ENCODE measurements at regions not wholly inside any gene's neighbourhood (a gene's known extent, or its start where the extent isn't known, plus 50 kb on each side); places are given as distances from the start of the nearest gene placed in this dataset.
"Not testable (repeated sequence)": the region's sequence is repeated elsewhere in the genome, so short reads cannot be mapped to it uniquely, and the experiment has no call there.

DNA sequence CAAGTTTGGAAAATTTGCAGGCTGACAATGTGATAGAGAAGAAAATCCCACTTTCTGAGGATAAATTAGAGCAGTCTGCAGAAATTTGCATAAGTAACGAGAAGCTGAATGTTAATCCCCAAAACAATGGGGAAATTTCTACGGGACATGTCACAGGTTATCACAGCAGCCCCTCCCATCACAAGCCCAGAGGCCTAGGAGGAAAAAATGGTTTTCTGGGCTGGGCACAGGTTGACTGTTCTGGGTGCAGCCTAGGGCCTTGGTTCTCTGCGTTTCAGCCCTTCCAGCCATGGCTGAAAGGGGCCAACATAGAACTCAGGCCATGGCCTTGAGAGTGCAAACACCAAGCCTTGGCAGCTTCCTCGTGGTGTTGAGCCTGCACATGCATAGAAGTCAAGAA is 209.2 kb downstream of the ZNF716 start:
- H3K4me2 ChIP-seq (ENCODE audit: insufficient read depth, insufficient read length, low read length); H4K91ac ChIP-seq (ENCODE audit: insufficient read length, low read depth, low read length); H3K79me2 ChIP-seq (ENCODE audit: insufficient read depth, low read length); H3K27me3 Mint-ChIP-seq (ENCODE audit: low read depth); H3K27me3 ChIP-seq (ENCODE audit: insufficient read depth, low read length); DNase-seq; H4K8ac ChIP-seq (replicated peaks; ENCODE audit: insufficient read length, low read depth, low read length); H4K20me1 ChIP-seq (ENCODE audit: control insufficient read depth, insufficient read depth, insufficient read length); H2BK15ac ChIP-seq (ENCODE audit: low read depth, low read length); H3K23me2 ChIP-seq (ENCODE audit: insufficient read length, low read depth, low read length, poor library complexity, severe bottlenecking); H2AK5ac ChIP-seq (ENCODE audit: insufficient read length, low read length); H3K27ac ChIP-seq (ENCODE audit: insufficient read length, low read depth, low read length); H3K27ac Mint-ChIP-seq; H3K18ac ChIP-seq (ENCODE audit: insufficient read length, low read depth, low read length); H3T11ph ChIP-seq (ENCODE audit: low read length); H3K4me3 Mint-ChIP-seq; H3K9ac ChIP-seq (ENCODE audit: extremely low read depth, insufficient read length, low read length); H3K4me1 ChIP-seq (ENCODE audit: insufficient read depth, low read length); H4K5ac ChIP-seq (ENCODE audit: insufficient read length, low read depth, low read length); H2BK120ac ChIP-seq (ENCODE audit: low read depth, low read length, poor library complexity, severe bottlenecking); H3K4ac ChIP-seq (ENCODE audit: low read depth, low read length); H3K56ac ChIP-seq (ENCODE audit: insufficient read length, low read depth, low read length); H2BK12ac ChIP-seq (ENCODE audit: insufficient read length, low read depth, low read length); H3K23ac ChIP-seq (ENCODE audit: insufficient read length, low read depth, low read length); H3K79me1 ChIP-seq (ENCODE audit: insufficient read depth, low read depth, low read length, poor library complexity, severe bottlenecking); H2AFZ ChIP-seq (ENCODE audit: low read length); H3K14ac ChIP-seq (ENCODE audit: insufficient read depth, low read length); H3K4me1 Mint-ChIP-seq; H2BK5ac ChIP-seq (ENCODE audit: insufficient read length, low read length); H2BK20ac ChIP-seq (ENCODE audit: low read depth, low read length, poor library complexity, severe bottlenecking): not testable (repeated sequence)
- H3K9me3 Mint-ChIP-seq, result peaks cover 83 to 87% of the 10 kb centered on the region in 2 experiments
- peaks cover 24% of the 10 kb centered on the region for H3K9me3 ChIP-seq (ENCODE audit: control insufficient read depth, low read depth, low read length)
- WGBS (ENCODE audit: extremely low coverage, insufficient read length, low lambda C conversion rate), result no CpG with 5 or more reads among the region's 4 CpGs
- H3K36me3 Mint-ChIP-seq (ENCODE audit: insufficient read depth in 1 of 3, low read depth in 3 of 3), result peaks cover 4 to 19% (median 15%) of the 10 kb centered on the region in 3 experiments; a peak in 6 of 7 replicates

DNA sequence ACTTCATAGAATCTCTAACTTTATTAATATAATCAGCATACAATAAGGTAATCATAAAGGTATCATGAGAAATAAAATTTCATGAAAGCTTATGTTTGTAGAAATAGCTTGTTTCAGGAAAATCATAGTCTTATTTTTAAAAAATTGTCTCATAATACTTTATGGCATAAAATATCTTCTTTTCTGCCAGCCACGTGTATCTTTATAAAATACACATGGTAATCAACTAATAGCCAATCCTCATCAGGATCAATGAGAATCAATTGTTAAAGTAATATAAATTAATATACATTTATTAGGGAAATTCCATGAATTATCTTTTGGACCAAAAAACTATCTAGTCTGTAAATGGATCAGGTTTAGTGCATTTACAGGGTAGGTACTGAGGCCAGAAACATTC is 227.0 kb downstream of the ZNF716 start:
- H3K27me3 Mint-ChIP-seq (ENCODE audit: low read depth); H3K23me2 ChIP-seq (ENCODE audit: insufficient read length, low read depth, low read length, poor library complexity, severe bottlenecking); H2BK120ac ChIP-seq (ENCODE audit: low read depth, low read length, poor library complexity, severe bottlenecking); H3K27me3 ChIP-seq (ENCODE audit: insufficient read depth, low read length); DNase-seq; H2BK12ac ChIP-seq (ENCODE audit: insufficient read length, low read depth, low read length); H4K20me1 ChIP-seq (ENCODE audit: control insufficient read depth, insufficient read depth, insufficient read length); H4K91ac ChIP-seq (ENCODE audit: insufficient read length, low read depth, low read length); H3K23ac ChIP-seq (ENCODE audit: insufficient read length, low read depth, low read length); H3K79me1 ChIP-seq (ENCODE audit: insufficient read depth, low read depth, low read length, poor library complexity, severe bottlenecking); H3K14ac ChIP-seq (ENCODE audit: insufficient read depth, low read length); H2BK15ac ChIP-seq (ENCODE audit: low read depth, low read length); H2AFZ ChIP-seq (ENCODE audit: low read length); H3K4ac ChIP-seq (ENCODE audit: low read depth, low read length); H3K27ac Mint-ChIP-seq; H3K79me2 ChIP-seq (ENCODE audit: insufficient read depth, low read length); H3K4me1 ChIP-seq (ENCODE audit: insufficient read depth, low read length); H3K56ac ChIP-seq (ENCODE audit: insufficient read length, low read depth, low read length); H3T11ph ChIP-seq (ENCODE audit: low read length); H3K4me1 Mint-ChIP-seq; H2BK20ac ChIP-seq (ENCODE audit: low read depth, low read length, poor library complexity, severe bottlenecking); H2BK5ac ChIP-seq (ENCODE audit: insufficient read length, low read length); H3K4me3 Mint-ChIP-seq; H4K8ac ChIP-seq (replicated peaks; ENCODE audit: insufficient read length, low read depth, low read length); H4K5ac ChIP-seq (ENCODE audit: insufficient read length, low read depth, low read length); H3K9ac ChIP-seq (ENCODE audit: extremely low read depth, insufficient read length, low read length); H3K9me3 ChIP-seq (ENCODE audit: control insufficient read depth, low read depth, low read length); H2AK5ac ChIP-seq (ENCODE audit: insufficient read length, low read length); H3K4me2 ChIP-seq (ENCODE audit: insufficient read depth, insufficient read length, low read length); H3K27ac ChIP-seq (ENCODE audit: insufficient read length, low read depth, low read length); H3K18ac ChIP-seq (ENCODE audit: insufficient read length, low read depth, low read length): not testable (repeated sequence)
- WGBS (ENCODE audit: extremely low coverage, insufficient read length, low lambda C conversion rate), result no CpG with 5 or more reads among the region's 1 CpG
- H3K36me3 Mint-ChIP-seq (ENCODE audit: insufficient read depth in 1 of 3, low read depth in 3 of 3), result peaks cover 0 to 16% (median 11%) of the 10 kb centered on the region in 3 experiments; a peak in 6 of 7 replicates
- H3K9me3 Mint-ChIP-seq, result peaks cover 68 to 75% of the 10 kb centered on the region in 2 experiments

All from H9 (cell line).